Epithelial cell of proximal tubule (primary cell): ENCODE measurements at regions not wholly inside any gene's neighbourhood (a gene's known extent, or its start where the extent isn't known, plus 50 kb on each side); places are given as distances from the start of the nearest gene placed in this dataset.
"Not testable (repeated sequence)": the region's sequence is repeated elsewhere in the genome, so short reads cannot be mapped to it uniquely, and the experiment has no call there.

Experiments
- DNase-seq: peaks from one replicate; pipeline ENCODE4 v3.0.0-alpha.2; 2011; ENCODE audit warnings: low read depth
- H3K4me3 ChIP-seq: 2 replicates; pipeline ENCODE4 v1.5.1; 2011; ENCODE audit warnings: low read depth, mild to moderate bottlenecking, low read length
- TF ChIP-seq, protein P1 (sequence below): conservative IDR thresholded peaks from 2 replicates; pipeline ENCODE4 v1.5.1; 2012; ENCODE audit warnings: low read depth, mild to moderate bottlenecking, low read length

DNA sequence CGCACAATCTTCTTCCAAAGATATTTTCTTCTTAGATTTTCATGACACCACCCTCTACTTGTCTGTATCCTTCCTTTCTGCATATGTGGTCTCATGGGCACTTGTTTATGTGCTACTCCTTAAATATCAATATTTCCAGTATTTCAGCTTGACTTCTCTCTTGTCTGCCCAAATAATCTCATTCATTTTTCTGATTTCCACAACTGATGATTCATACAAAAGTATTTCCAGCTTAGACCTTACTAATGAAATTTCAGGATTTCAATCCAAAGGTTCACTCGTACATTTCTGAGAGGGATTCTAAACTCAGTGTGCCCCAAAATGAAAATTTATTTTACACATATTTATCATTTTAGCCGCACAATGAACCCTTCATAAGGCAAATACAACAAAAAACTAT is 928.9 kb upstream of the C9orf72 start:
- TF ChIP-seq, protein P1, sequence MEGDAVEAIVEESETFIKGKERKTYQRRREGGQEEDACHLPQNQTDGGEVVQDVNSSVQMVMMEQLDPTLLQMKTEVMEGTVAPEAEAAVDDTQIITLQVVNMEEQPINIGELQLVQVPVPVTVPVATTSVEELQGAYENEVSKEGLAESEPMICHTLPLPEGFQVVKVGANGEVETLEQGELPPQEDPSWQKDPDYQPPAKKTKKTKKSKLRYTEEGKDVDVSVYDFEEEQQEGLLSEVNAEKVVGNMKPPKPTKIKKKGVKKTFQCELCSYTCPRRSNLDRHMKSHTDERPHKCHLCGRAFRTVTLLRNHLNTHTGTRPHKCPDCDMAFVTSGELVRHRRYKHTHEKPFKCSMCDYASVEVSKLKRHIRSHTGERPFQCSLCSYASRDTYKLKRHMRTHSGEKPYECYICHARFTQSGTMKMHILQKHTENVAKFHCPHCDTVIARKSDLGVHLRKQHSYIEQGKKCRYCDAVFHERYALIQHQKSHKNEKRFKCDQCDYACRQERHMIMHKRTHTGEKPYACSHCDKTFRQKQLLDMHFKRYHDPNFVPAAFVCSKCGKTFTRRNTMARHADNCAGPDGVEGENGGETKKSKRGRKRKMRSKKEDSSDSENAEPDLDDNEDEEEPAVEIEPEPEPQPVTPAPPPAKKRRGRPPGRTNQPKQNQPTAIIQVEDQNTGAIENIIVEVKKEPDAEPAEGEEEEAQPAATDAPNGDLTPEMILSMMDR, result no peak
- DNase-seq, result no peak
- H3K4me3 ChIP-seq, result no peak overlapping the region

DNA sequence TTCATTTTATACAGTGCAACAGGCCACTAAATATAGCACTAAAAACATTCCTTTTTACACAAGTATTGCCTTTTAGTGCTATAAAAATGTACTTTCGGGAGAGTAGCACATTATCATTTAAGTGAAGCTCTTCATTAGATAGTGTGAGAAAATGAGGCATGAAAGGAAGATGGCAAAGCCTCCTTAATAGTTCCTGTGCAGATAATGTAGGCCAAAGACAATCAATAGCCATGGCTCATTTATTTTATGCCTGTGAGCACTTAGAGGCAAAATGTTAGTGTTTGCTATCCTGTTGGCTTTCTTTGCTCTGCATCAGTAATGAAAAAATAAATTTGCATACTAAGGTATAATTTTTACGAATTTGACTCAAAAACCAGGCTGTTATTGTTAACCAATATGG is 929.5 kb upstream of the C9orf72 start:
- no peak overlapping the region for H3K4me3 ChIP-seq
- DNase-seq, result no peak
- TF ChIP-seq, protein P1, result no peak

DNA sequence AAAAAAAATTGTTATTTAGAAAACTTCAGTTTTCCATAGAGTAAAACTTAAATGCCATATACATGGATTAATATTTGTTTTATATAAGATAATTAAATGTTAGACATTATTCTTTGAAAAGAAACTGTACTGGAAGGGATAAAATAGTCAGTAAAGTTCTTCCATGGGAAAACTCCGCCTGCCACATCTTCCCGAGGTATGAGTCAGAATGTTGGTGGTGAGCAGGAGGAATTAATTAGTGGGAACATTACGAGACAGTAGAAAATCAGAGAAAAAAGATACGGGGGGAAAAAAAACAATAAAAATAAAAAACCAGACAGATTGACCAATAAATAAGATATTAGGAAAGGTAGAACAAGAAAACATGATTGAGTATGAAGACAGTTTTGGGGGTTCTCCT is 930.3 kb upstream of the C9orf72 start:
- no peak for DNase-seq
- H3K4me3 ChIP-seq, result no peak overlapping the region
- TF ChIP-seq, protein P1, result no peak

DNA sequence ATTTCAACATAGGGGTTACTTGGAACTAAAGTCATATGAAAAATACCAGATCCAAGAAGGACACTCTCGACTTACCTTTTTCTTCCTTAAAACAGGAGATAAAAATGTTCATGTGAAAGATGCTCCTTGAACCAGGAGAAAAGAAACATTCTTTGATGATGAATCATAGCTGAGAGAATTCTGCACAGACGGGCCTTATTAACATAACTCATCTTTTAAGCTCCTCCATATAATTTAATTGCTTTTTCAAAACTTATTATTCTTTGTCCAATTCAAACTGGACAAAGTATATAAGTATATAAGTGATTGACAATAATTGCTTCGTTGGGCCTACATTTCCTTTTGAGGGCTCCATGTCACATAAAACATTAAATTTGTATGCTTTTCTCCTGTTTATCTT is 945.2 kb upstream of the C9orf72 start:
- TF ChIP-seq, protein P1, result no peak
- no peak for DNase-seq
- H3K4me3 ChIP-seq, result no peak overlapping the region

DNA sequence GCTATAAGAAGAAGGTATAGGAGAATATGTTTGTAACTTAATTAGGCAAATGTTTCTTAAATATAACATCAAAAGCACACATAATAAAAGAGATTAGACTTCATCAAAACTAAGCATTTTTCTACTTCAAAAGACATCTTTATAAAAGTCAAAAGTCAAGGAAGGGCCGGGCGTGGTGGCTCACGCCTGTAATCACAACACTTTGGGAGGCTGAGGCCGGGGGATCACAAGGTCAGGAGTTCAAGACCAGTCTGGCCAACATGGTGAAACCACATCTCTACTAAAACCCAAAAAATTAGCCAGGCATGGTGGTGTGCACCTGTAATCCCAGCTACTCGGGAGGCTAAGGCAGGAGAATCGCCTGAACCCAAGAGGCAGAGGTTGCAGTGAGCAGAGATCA is 951.0 kb upstream of the C9orf72 start:
- not testable (repeated sequence) for DNase-seq, H3K4me3 ChIP-seq

DNA sequence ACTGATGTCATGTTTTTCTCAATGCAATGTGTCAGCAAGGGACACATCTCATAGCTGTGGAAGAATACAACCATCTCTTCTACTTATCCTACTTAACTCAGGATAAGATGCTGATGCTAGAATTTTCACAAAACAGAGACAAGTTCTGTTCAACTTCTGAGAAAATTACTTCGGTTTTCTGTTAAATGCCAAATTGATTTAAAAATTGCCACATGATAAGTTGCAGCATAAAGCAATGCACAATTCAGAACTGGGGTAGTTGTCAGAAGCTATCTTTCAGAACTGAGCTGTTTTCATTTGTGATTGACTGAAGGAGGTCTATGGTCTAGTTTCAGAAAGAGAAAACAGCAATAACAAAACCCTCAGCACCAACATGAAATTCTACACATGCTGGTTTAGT is 954.8 kb upstream of the C9orf72 start:
- TF ChIP-seq, protein P1, result no peak

DNA sequence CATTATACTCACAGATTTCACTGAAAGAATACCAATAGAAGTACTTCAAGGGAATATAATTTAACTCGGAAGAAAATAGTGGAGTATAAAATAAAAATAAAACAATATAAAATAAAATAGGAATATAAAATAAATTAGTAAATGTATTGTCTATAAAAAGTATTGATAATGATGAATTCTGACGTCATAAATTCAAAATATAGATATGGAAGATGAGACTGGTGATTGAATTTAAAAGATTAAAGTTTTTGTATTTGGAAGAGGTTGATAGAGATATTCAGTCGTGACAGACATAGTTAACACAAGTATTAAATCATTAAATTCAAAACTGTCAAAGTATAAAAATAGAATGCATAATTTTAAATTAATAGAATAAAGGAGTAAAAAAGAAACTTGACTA is 964.9 kb upstream of the C9orf72 start:
- no peak overlapping the region for H3K4me3 ChIP-seq
- DNase-seq, result no peak
- TF ChIP-seq, protein P1, result no peak

More for the DNA sequence above, 954.8 kb upstream of the C9orf72 start:
- no peak overlapping the region for H3K4me3 ChIP-seq
- DNase-seq, result no peak
